HUES64 (cell line): ENCODE measurements at regions not wholly inside any gene's neighbourhood (a gene's known extent, or its start where the extent isn't known, plus 50 kb on each side); places are given as distances from the start of the nearest gene placed in this dataset.

Experiments used
- H3K27ac ChIP-seq: 2 replicates; pipeline ENCODE4 v1.7.0; 2013; ENCODE audit warnings: low read depth, low read length, inconsistent platforms
- H3K27me3 ChIP-seq: 2 replicates; pipeline ENCODE4 v1.6.1; 2013; ENCODE audit warnings: mild to moderate bottlenecking, low read length; ENCODE audit not compliant: insufficient read depth
- H3K36me3 ChIP-seq: 2 replicates; pipeline ENCODE4 v1.6.1; 2013; ENCODE audit warnings: mild to moderate bottlenecking, low read length; ENCODE audit not compliant: insufficient read depth
- H3K4me1 ChIP-seq: 2 replicates; pipeline ENCODE4 v1.6.1; 2013; ENCODE audit warnings: mild to moderate bottlenecking, low read length, moderate library complexity; ENCODE audit not compliant: insufficient read depth
- H3K4me3 ChIP-seq: 2 replicates; pipeline ENCODE4 v1.5.1; 2013; ENCODE audit warnings: mild to moderate bottlenecking, low read length, moderate library complexity
- H3K9ac ChIP-seq: 2 replicates; pipeline ENCODE4 v1.6.1; 2013; ENCODE audit warnings: mild to moderate bottlenecking, low read depth, low read length
- H3K9me3 ChIP-seq: 2 replicates; pipeline ENCODE4 v1.6.1; 2013; ENCODE audit warnings: low read depth, low read length; ENCODE audit not compliant: insufficient read depth
- WGBS: fragments of 150-250, 120-280 bp; methylation state at CpG from one replicate; pipeline ENCODE4 v1.1.7; 2013; ENCODE audit warnings: missing lambda C conversion rate; 5-methylcytosine and 5-hydroxymethylcytosine counted together

DNA sequence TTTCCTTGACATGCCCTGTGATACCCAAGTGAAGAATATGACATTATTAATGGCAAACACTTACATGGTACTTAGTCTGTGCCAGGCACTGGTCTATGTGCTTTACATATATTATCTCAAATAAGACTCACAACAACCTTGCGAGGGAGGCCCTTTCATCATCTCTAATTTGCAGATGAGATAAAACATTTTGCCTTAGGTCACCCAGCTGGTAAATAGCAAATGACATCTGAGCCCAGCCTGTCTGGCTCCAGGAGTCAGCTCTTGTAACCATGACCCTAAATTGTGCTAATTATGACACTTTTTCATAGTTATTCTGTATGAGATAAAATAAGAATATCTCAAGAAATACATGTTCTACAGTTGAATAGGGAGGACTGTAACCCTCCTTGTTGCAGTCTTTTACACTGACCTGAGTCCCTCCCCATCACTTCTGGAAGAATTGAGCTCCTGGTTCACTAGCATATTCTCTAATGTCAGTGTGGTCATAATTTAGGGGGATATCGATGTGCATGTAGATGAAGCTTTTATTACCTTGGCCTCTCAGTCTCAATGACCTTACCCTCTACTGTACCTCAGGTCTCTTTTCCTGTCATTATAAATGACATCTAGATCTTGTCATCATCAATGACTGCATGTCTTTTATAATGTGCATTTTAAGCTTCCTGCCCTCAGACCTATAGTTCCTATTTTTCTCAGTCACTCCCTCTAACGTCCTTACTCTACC, 126.1 kb upstream of the HAPLN1 start:
- Histone ChIP-seq H3K9ac (no peak overlapping the region), H3K9me3 (no peaks in the 10 kb centered on the region), H3K36me3 (no peaks in the 10 kb centered on the region), H3K27me3 (no peaks in the 10 kb centered on the region), H3K4me3 (no peak overlapping the region), H3K27ac (no peak overlapping the region), H3K4me1 (no peaks in the 10 kb centered on the region)
- WGBS = 84% methylated on average over 2 of the region's 3 CpGs

- H3K9ac ChIP-seq = no peak overlapping the region
- H3K36me3 ChIP-seq = no peaks in the 10 kb centered on the region
- H3K27me3 ChIP-seq = no peaks in the 10 kb centered on the region
- WGBS = 95% methylated on average over 7 of the region's 7 CpGs
- no peak overlapping the region for H3K27ac ChIP-seq
- H3K4me1 ChIP-seq = no peaks in the 10 kb centered on the region
- H3K9me3 ChIP-seq = no peaks in the 10 kb centered on the region
- no peak overlapping the region for H3K4me3 ChIP-seq
Measured at GRCh38 chr5:83844449-83845068, 123.9 kb upstream of the HAPLN1 start.

GRCh38 chr5:83839788-83840187, 119.1 kb upstream of the HAPLN1 start:
- WGBS = 96% methylated on average over 3 of the region's 3 CpGs
- H3K36me3 ChIP-seq = no peaks in the 10 kb centered on the region
- H3K27ac ChIP-seq = no peak overlapping the region
- no peaks in the 10 kb centered on the region for H3K4me1 ChIP-seq
- H3K27me3 ChIP-seq = no peaks in the 10 kb centered on the region
- H3K4me3 ChIP-seq = no peak overlapping the region
- H3K9me3 ChIP-seq = no peaks in the 10 kb centered on the region
- H3K9ac ChIP-seq = no peak overlapping the region

- Histone ChIP-seq H3K36me3 (no peaks in the 10 kb centered on the region), H3K27me3 (no peaks in the 10 kb centered on the region), H3K27ac (no peak overlapping the region), H3K9ac (no peak overlapping the region), H3K4me1 (no peaks in the 10 kb centered on the region), H3K9me3 (no peaks in the 10 kb centered on the region), H3K4me3 (no peak overlapping the region)
- no CpG with 5 or more reads among the region's 2 CpGs for WGBS
Measured at GRCh38 chr5:83839256-83839655, 118.6 kb upstream of the HAPLN1 start.

DNA sequence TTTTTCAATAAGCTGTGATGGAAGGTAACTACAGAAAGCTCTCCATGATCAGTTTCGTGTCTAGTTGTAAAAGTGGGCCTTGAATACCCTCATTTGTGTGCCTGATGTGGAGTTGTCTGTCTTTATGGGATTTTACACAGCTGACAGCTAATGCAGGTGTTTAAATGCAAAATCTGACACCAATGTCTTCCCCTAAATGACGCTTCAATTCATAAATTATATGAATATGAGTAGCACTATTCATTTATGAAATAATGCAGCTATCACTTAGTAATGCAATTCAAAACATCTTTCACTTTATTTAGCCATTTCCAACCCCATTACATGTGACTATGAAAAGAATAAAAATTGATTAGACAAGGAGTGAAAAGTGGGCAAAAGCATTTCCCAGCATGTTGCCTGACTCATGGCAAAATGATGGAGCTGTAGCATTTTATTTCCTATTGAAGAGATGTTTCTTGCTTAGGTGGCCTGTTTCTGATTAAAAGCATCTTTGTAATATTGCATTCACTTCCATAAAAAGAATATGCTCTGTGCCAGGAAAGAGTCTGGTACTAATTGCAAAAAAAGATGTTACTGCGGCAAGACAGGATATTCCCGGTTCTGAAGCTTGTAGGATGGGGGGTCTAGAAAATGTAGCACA, 116.7 kb upstream of the HAPLN1 start:
- no peak overlapping the region for H3K27ac ChIP-seq
- WGBS = 94% methylated on average over 3 of the region's 4 CpGs
- H3K4me3 ChIP-seq = no peak overlapping the region
- no peaks in the 10 kb centered on the region for H3K9me3 ChIP-seq
- H3K36me3 ChIP-seq = no peaks in the 10 kb centered on the region
- H3K9ac ChIP-seq = no peak overlapping the region
- no peaks in the 10 kb centered on the region for H3K4me1 ChIP-seq
- no peaks in the 10 kb centered on the region for H3K27me3 ChIP-seq

- Histone ChIP-seq H3K27me3 (no peaks in the 10 kb centered on the region), H3K4me1 (no peaks in the 10 kb centered on the region), H3K4me3 (no peak overlapping the region), H3K36me3 (no peaks in the 10 kb centered on the region), H3K9me3 (no peaks in the 10 kb centered on the region), H3K9ac (no peak overlapping the region), H3K27ac (no peak overlapping the region)
- 85% methylated on average over 4 of the region's 5 CpGs for WGBS
Measured at GRCh38 chr5:83834306-83834705, 113.7 kb upstream of the HAPLN1 start.

DNA sequence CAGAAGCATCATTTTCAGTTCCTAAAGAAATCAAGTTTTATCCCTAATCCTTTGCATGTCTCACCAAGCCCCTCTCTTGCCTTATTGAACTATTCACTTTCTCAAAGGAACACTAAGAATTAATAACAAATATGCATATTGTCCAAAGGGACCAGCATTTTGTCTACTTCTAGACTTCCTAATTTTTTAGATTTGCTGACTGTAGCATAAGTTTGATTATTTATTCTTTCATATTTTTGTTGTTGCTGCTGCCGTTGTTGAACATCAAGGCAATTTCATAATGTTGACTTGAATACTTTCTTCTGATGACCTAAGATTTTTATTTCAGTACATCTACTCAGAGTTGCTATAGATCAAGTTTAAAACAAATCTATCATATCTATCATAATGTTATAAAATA, 111.2 kb upstream of the HAPLN1 start:
- Histone ChIP-seq H3K27me3 (no peaks in the 10 kb centered on the region), H3K4me3 (no peak overlapping the region), H3K4me1 (no peaks in the 10 kb centered on the region), H3K9ac (no peak overlapping the region), H3K36me3 (no peaks in the 10 kb centered on the region), H3K9me3 (no peaks in the 10 kb centered on the region), H3K27ac (no peak overlapping the region)
- 100% methylated on average over 1 of the region's 1 CpG for WGBS

- Histone ChIP-seq H3K4me3 (no peak overlapping the region), H3K9ac (no peak overlapping the region), H3K36me3 (no peaks in the 10 kb centered on the region), H3K9me3 (no peaks in the 10 kb centered on the region), H3K4me1 (peaks cover 17% of the 10 kb centered on the region), H3K27me3 (no peaks in the 10 kb centered on the region), H3K27ac (no peak overlapping the region)
- WGBS = 89% methylated on average over 1 of the region's 1 CpG
Measured at GRCh38 chr5:83827111-83827557, 106.5 kb upstream of the HAPLN1 start.

DNA sequence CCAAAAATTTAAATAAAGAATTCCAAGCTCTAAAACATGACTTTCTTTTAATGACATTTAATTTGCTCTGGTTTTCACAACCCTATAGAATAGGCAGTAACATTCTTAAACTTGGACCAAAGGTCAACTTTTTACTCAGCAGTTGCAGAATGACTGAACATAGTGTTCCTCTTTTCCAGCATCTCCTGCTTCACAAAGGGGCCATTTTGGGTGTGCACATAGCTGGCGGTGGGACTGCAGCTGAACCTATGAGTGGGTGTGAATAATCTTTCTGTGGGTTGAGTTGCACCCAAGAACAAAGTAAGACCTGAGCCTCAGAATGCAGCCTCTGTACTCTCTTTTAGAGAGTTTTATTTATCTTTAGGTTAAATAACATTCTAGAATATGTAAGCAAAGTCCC, 96.9 kb upstream of the HAPLN1 start:
- Histone ChIP-seq H3K4me1 (no peaks in the 10 kb centered on the region), H3K27me3 (no peaks in the 10 kb centered on the region), H3K9ac (no peak overlapping the region), H3K9me3 (0 out of 2 replicates have a peak, but pooled peaks cover 4% of the 10 kb centered on the region), H3K36me3 (no peaks in the 10 kb centered on the region), H3K4me3 (no peak overlapping the region), H3K27ac (no peak overlapping the region)
- WGBS = 32% methylated on average over 1 of the region's 1 CpG

DNA sequence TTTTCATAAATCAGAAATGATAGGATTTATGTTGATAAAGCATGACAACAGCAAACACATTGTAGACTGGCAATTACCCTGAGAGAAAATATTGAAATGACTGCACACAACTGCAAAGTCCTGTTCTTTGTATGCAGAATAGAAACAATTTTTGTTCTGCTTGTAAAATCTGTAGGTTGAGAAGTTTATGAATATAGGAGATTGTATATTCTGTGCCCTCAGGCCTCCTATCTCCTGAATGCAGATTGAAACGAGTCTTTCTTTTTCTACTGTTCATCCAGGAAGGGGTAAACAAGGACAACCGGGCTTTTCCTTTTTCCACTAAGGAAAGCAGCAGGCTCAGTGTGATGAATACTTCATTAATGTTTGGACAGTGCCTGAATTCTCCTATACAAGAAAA, 95.0 kb upstream of the HAPLN1 start:
- H3K4me1 ChIP-seq = no peaks in the 10 kb centered on the region
- no peak overlapping the region for H3K27ac ChIP-seq
- 95% methylated on average over 2 of the region's 2 CpGs for WGBS
- no peak overlapping the region for H3K4me3 ChIP-seq
- no peaks in the 10 kb centered on the region for H3K27me3 ChIP-seq
- no peaks in the 10 kb centered on the region for H3K36me3 ChIP-seq
- H3K9ac ChIP-seq = no peak overlapping the region
- 0 out of 2 replicates have a peak, but pooled peaks cover 4% of the 10 kb centered on the region for H3K9me3 ChIP-seq

DNA sequence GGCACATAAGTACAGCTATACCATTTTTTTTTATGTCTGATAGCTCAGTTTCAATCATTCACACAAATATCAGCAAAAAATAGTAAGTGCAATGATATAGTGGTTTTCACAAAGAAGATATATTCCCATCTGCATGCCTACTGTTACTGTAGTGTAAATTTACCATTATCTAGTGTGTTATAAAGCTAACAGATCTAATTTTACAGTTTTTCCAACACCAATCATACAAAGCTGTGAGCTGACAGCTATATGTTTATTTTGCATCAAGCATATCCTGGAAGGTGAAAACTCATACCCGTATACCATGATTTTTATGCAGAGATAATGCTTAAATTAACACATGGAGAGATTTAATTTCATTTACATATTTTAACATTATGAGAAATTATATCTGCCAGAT, 89.9 kb upstream of the HAPLN1 start:
- no peaks in the 10 kb centered on the region for H3K27me3 ChIP-seq
- no peak overlapping the region for H3K4me3 ChIP-seq
- 100% methylated on average over 1 of the region's 1 CpG for WGBS
- no peaks in the 10 kb centered on the region for H3K4me1 ChIP-seq
- H3K9me3 ChIP-seq = no peaks in the 10 kb centered on the region
- H3K27ac ChIP-seq = no peak overlapping the region
- no peaks in the 10 kb centered on the region for H3K36me3 ChIP-seq
- H3K9ac ChIP-seq = no peak overlapping the region
